Heart right ventricle (tissue), 16 donors: ENCODE measurements at regions not wholly inside any gene's neighbourhood (a gene's known extent, or its start where the extent isn't known, plus 50 kb on each side); places are given as distances from the start of the nearest gene placed in this dataset.

Experiments
- ATAC-seq, 8 donors: fragments of 200-7000 bp; cut with Tn5 transposase; one replicate each; pipeline ENCODE4 v1.9.1; 2020; ENCODE audit warnings: mild to moderate bottlenecking in 8 of 8, moderate library complexity in 8 of 8, moderate number of reproducible peaks in 1 of 8
- DNase-seq, 2 donors: peaks; one replicate each; pipeline ENCODE4 v3.0.0-alpha.2; 2020
- H3K27ac ChIP-seq, 10 donors: fragments of 200-600 bp; sonication (generic) in 2 of 10; one replicate each; pipeline versions ENCODE4 v1.5.0 to v1.8.0; 2020 to 2022; ENCODE audit warnings: mild to moderate bottlenecking in 3 of 10
- H3K27me3 ChIP-seq, 7 donors: fragments of 200-600 bp; one replicate each; pipeline ENCODE4 v1.8.0; 2021 to 2022; ENCODE audit warnings: mild to moderate bottlenecking in 2 of 7
- H3K36me3 ChIP-seq, 9 donors: fragments of 200-600 bp; sonication (generic) in 1 of 9; one replicate each; pipeline versions ENCODE4 v1.5.0 to v1.8.0; 2020 to 2022; ENCODE audit warnings: mild to moderate bottlenecking in 2 of 9
- H3K4me1 ChIP-seq, 9 donors: fragments of 200-600 bp; sonication (generic) in 1 of 9; one replicate each; pipeline versions ENCODE4 v1.5.0 to v1.8.0; 2020 to 2022; ENCODE audit warnings: mild to moderate bottlenecking in 4 of 9
- H3K4me3 ChIP-seq, 10 donors: fragments of 200-600 bp; sonication (generic) in 2 of 10; one replicate each; pipeline versions ENCODE4 v1.5.0 to v1.8.0; 2020 to 2022; ENCODE audit warnings: mild to moderate bottlenecking in 7 of 10, moderate library complexity in 2 of 10
- H3K9me3 ChIP-seq, 11 donors: fragments of 200-600 bp in 10 of 11; sonication (generic) in 2 of 11; one replicate each; pipeline versions ENCODE4 v1.5.0 to v1.8.0; 2013 to 2022; ENCODE audit warnings: mild to moderate bottlenecking in 2 of 11, control low read depth in 1 of 11, moderate library complexity in 1 of 11
- WGBS, 2 donors: extraction: QIAGEN DNeasy Blood & Tissue Kit; methylation state at CpG; one replicate each; pipeline ENCODE4 v1.1.7; 2013; ENCODE audit warnings: inconsistent platforms in 1 of 2; 5-methylcytosine and 5-hydroxymethylcytosine counted together
- intact Hi-C, 10 donors: fragments of 100-400 bp; cut with DNase I; formaldehyde crosslinking; loops; one replicate each; pipeline versions ENCODE4 v1.11.1 to v1.14.2; 2022
- TF ChIP-seq, protein P1 (sequence below), 9 donors: fragments of 200-600 bp; sonication (generic) in 2 of 9; IDR thresholded peaks; one replicate each; pipeline versions ENCODE4 v1.5.0 to v1.8.0; 2021 to 2022; ENCODE audit warnings: antibody characterized with exemption in 9 of 9, mild to moderate bottlenecking in 5 of 9, moderate library complexity in 1 of 9
- donor health status: Arrhythmogenic right ventricular cardiomyopathy.
- donor health status: ischemic (EF 13 %, LVEDD 7.1; RV severe dilation, severe dysfunction).
- donor health status: healthy with polysubstance abuse.
- donor health status: DM: no; HTN: yes; CAD: no.
- donor health status: DM: no; HTN: no; CAD: no.
- donor health status: ischemic (EF 25% LVEDD 6.9; RV normal size, moderate dysfunction).
- donor health status: ischemic (EF 25% LVEDD 5.7; RV mildly dilated, moderate dysfunction).
- donor health status: healthy.
- donor health status: DM: yes; HTN: yes; CAD: no.
- donor health status: Ischemic cardiomyopathy.
- donor health status: ischemic (EF 35%, LVEDD 5.7; RV mildly dilated, moderate dysfunction).
- donor health status: nonischemic (EF 11% LVEDD 7.7; RV severe dilation, severe dysfunction).
- donor health status: DM: yes; HTN: yes; CAD: no.
- donor health status: PGD.
- donor health status: ischemic (EF 29% LVEDD 5.4; RV normal size, mild dysfunction).
- donor health status: nonischemic (EF 23%, LVEDD 6.1; RV moderate dilation, normal function).

DNA sequence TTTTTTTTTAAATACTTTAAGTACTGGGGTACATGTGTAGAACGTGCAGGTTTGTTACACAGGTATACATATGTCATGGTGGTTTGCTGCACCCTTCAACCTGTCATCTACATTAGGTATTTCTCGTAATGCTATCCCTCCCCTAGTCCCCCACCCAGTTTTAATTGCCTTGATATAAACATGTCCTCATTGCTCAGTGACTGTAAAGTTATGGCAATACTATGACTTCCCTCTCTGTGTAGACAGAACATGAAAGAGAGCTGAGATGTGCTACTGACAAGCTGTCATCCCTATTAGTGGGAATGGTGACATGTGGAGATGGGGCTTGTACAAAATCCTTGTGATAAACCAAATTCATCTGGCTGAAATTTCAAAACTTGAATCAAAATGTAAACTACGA, 449.7 kb upstream of the TRIB2 start:
- WGBS, 2 donors: 92 to 95% methylated on average over 3 of the region's 3 CpGs
- no peak overlapping the region for H3K27ac ChIP-seq
- no peaks in the 10 kb centered on the region for H3K27me3 ChIP-seq
- DNase-seq (no peak), ATAC-seq (no peak)
- TF ChIP-seq, protein P1, sequence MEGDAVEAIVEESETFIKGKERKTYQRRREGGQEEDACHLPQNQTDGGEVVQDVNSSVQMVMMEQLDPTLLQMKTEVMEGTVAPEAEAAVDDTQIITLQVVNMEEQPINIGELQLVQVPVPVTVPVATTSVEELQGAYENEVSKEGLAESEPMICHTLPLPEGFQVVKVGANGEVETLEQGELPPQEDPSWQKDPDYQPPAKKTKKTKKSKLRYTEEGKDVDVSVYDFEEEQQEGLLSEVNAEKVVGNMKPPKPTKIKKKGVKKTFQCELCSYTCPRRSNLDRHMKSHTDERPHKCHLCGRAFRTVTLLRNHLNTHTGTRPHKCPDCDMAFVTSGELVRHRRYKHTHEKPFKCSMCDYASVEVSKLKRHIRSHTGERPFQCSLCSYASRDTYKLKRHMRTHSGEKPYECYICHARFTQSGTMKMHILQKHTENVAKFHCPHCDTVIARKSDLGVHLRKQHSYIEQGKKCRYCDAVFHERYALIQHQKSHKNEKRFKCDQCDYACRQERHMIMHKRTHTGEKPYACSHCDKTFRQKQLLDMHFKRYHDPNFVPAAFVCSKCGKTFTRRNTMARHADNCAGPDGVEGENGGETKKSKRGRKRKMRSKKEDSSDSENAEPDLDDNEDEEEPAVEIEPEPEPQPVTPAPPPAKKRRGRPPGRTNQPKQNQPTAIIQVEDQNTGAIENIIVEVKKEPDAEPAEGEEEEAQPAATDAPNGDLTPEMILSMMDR (IDR thresholded peaks at IDR 0.05): no peak
- H3K9me3 ChIP-seq: no peaks in the 10 kb centered on the region
- intact Hi-C loops: no loop called here
- H3K36me3 ChIP-seq: no peaks in the 10 kb centered on the region
- H3K4me1 ChIP-seq: peaks cover 0 to 23% (median 15%) of the 10 kb centered on the region in 9 donors
- no peak overlapping the region for H3K4me3 ChIP-seq

DNA sequence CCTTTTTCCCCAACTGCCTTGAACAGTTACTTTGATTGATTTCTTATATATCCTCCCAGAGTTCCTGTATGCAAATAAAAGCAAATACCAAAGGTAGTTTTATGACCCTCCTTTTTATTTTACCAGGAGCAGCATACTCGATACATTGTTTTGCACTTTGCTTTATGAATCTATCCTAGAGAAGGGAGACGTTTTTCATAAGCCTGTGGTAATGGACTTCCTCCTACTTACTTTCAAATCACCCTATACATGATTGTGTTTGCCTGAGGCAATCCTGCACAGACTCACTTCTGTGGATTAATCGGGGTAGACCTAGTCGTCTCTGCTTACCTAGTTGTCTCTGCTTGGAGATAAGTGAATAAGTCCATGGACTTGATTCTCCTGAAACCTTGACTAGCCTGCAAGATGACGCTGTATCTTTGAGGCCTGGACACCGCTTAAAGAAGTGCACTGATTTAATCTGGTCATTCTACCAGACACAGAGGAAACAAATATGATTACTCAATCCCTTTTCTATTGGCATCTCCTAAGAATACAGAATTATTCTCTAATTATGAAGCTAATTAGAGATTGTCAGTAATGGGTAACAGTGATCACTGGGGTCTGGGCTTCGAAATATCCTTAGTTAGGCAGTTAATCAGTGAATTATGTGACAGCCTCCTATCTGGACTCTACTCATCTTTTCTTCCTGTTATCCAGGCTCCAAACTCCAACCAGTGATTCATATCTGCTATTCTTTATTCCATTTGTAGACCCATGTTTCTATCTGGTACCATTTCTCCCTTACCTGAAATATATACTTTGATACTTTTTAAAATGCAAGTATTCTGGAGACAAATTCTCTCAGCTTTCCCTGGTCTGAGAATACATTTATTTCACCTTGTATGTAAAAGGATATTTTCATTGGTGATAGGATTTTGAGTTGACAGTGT, 447.4 kb upstream of the TRIB2 start:
- Histone ChIP-seq H3K4me1 (peaks cover 0 to 7% (median 0%) of the 10 kb centered on the region in 9 donors), H3K36me3 (no peaks in the 10 kb centered on the region), H3K27me3 (no peaks in the 10 kb centered on the region), H3K9me3 (no peaks in the 10 kb centered on the region), H3K27ac (no peak overlapping the region), H3K4me3 (no peak overlapping the region)
- TF ChIP-seq, protein P1 (IDR thresholded peaks at IDR 0.05): no peak
- intact Hi-C loops: no loop called here
- WGBS, 2 donors: 89 to 91% methylated on average over 7 of the region's 7 CpGs
- no peak for ATAC-seq
- no peak for DNase-seq

DNA sequence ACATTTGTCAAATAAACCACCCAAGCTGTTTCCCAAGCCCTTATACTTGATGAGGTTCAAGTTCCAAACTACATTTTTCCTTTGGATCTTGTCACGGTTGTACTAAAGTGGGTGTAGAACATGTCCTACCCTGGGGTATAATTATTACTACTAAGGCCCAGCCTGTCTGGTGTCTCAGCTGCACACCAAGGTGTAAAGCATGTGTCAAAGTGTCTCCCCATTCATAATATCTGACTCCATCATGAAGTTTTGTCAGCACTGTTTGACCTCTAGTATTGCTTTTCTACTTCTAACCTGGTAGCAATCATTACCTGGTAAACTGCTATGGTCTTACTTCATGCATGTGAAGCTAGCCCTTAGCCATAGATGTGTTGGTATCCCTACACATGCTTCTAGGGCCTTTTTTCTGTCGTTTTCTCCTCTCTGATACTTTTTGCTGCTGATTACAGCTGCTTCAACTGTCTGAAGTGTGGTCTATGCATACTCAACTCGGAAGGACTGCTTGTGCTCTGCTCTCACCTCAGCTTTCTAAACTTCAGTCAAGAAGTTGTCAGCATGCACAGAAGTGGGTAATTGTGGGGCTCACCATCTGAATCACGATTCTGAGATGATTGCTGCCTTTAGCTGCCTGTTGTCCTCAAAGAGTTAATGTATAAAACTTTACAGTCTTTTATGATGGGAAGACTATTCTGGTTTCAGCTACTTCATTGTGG, 445.7 kb upstream of the TRIB2 start:
- Histone ChIP-seq H3K9me3 (no peaks in the 10 kb centered on the region), H3K27ac (peak overlapping the region in 1 of 10 donors; percentile 21), H3K36me3 (no peaks in the 10 kb centered on the region), H3K27me3 (no peaks in the 10 kb centered on the region), H3K4me3 (no peak overlapping the region), H3K4me1 (peaks cover 0 to 7% (median 0%) of the 10 kb centered on the region in 9 donors)
- DNase-seq (no peak), ATAC-seq (no peak)
- WGBS, 2 donors: 77 to 81% methylated on average over 4 of the region's 4 CpGs
- intact Hi-C loops: no loop called here
- TF ChIP-seq, protein P1 (IDR thresholded peaks at IDR 0.05): no peak

DNA sequence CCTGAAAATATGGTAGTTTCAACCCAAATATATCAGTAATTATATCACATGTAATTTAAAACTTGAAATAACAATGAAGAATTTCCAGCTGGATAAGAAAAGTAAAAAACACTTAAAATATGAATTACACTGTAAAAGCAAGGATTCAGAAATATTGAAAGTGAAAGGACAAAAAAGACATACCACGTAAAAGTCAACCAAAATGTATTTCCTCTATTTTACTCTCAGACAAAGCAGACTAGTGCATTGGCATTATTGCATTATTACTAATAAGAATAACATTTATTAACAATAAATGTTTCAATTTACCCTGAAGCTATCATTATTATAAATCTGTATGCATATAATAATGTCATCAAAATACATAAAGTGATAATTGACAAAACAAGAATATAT, 445.1 kb upstream of the TRIB2 start:
- intact Hi-C loops: no loop called here
- H3K36me3 ChIP-seq: no peaks in the 10 kb centered on the region
- TF ChIP-seq, protein P1 (IDR thresholded peaks at IDR 0.05): no peak
- no peak overlapping the region for H3K4me3 ChIP-seq
- peak overlapping the region in 1 of 10 donors; percentile 21 for H3K27ac ChIP-seq
- no peaks in the 10 kb centered on the region for H3K27me3 ChIP-seq
- DNase-seq (no peak), ATAC-seq (no peak)
- 52 to 80% methylated on average over 1 of the region's 1 CpG for WGBS, 2 donors
- H3K4me1 ChIP-seq: peaks cover 0 to 7% (median 0%) of the 10 kb centered on the region in 9 donors
- no peaks in the 10 kb centered on the region for H3K9me3 ChIP-seq
